ENCODE measurements at regions not wholly inside any gene's neighbourhood (a gene's known extent, or its start where the extent isn't known, plus 50 kb on each side); places are given as distances from the start of the nearest gene placed in this dataset.

DNA sequence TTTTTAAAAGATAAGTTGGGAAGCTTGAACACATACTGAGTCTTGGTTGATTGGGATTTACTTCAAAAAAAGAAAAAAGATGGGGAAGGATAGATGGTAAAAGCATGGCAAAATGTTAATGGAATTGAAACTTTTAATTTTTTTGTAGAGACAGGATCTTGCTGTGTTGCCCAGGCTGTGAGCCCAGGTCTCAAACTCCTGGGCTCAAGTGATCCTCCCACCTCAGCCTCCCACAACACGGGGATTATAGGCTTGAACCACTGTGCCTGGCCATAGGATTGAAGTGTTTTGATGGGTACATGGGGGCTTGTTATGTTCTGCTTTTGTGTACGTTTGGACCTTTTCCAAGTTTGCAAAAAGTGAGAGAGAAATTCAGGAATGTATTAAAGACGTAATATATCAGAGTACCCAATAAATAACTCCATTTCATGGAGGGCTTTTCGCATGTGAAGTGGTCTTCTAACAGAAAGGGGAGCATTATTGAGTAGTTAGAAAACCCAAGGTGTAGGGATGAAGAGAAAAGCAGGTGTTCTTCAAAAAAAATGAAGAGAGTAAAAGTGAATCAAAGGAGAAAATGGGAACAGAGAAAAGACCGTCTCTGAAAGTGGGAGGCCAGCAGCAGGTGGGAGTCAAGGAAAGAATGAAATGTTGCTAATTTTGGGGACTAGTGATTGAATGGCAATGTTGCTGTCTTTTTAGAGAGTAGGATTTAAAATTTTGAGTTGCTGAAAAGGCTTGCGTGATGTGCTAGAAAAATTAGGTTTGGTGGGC, 55.2 kb downstream of the GARRE1 start:
- H3K9me3 ChIP-seq, result no peaks in the 10 kb centered on the region
- peaks cover 8 to 9% of the 10 kb centered on the region in 2 donors for H3K4me1 ChIP-seq
- intact Hi-C loops (cut with DNase I), result no loop called here
- DNase-seq (no peak), ATAC-seq (no peak)
- H3K27me3 ChIP-seq, result no peaks in the 10 kb centered on the region
- H3K4me3 ChIP-seq, result no peak overlapping the region
- peak overlapping the region in 1 of 2 donors; percentile 30 for H3K27ac ChIP-seq
- TF ChIP-seq, protein P1, sequence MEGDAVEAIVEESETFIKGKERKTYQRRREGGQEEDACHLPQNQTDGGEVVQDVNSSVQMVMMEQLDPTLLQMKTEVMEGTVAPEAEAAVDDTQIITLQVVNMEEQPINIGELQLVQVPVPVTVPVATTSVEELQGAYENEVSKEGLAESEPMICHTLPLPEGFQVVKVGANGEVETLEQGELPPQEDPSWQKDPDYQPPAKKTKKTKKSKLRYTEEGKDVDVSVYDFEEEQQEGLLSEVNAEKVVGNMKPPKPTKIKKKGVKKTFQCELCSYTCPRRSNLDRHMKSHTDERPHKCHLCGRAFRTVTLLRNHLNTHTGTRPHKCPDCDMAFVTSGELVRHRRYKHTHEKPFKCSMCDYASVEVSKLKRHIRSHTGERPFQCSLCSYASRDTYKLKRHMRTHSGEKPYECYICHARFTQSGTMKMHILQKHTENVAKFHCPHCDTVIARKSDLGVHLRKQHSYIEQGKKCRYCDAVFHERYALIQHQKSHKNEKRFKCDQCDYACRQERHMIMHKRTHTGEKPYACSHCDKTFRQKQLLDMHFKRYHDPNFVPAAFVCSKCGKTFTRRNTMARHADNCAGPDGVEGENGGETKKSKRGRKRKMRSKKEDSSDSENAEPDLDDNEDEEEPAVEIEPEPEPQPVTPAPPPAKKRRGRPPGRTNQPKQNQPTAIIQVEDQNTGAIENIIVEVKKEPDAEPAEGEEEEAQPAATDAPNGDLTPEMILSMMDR (IDR thresholded peaks at IDR 0.05), result no peak
- peaks cover 0 to 4% of the 10 kb centered on the region in 2 donors for H3K36me3 ChIP-seq

GRCh38 chr19:34310494-34310981, 54.5 kb upstream of the GPI start:
- H3K4me3 ChIP-seq, result no peak overlapping the region

DNA sequence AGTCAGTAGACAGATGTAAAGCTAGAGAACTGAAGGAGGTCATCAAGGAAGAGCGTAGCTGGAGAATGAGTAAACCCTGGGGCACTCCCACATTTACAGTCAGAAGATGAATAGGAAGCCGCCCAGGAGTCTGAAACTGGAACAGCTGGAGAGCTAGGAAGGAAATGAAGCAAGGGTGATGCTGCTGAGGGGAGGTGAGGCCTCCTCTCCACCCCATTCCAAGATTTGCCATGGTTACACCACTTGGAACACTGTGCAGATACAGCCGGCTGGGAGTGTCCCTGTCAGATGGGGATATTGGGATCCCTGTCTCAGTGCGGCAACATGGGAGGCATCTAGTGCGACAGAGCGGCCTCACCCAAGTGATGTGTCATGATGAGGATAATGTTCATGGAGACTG, 51.8 kb upstream of the GPI start:
- Histone ChIP-seq H3K36me3 (no peaks in the 10 kb centered on the region), H3K4me3 (no peak overlapping the region), H3K9me3 (no peaks in the 10 kb centered on the region), H3K27me3 (no peaks in the 10 kb centered on the region), H3K27ac (peak overlapping the region in 1 of 2 donors; percentile 39), H3K4me1 (peaks cover 5 to 9% of the 10 kb centered on the region in 2 donors)
- intact Hi-C loops (cut with DNase I), result no loop called here
- TF ChIP-seq, protein P1 (IDR thresholded peaks at IDR 0.05), result no peak
- DNase-seq (no peak), ATAC-seq (peak; percentile 30)

More at GRCh38 chr19:34310494-34310981, 54.5 kb upstream of the GPI start:
- peak; percentile 26 for ATAC-seq
- no peaks in the 10 kb centered on the region for H3K9me3 ChIP-seq
- intact Hi-C loops (cut with DNase I), result no loop called here
- peak overlapping the region in 1 of 2 donors; percentile 30 for H3K27ac ChIP-seq
- TF ChIP-seq, protein P1 (IDR thresholded peaks at IDR 0.05), result no peak
- H3K4me1 ChIP-seq, result peaks cover 8 to 9% of the 10 kb centered on the region in 2 donors
- no peaks in the 10 kb centered on the region for H3K36me3 ChIP-seq
- no peaks in the 10 kb centered on the region for H3K27me3 ChIP-seq
- no peak for DNase-seq

GRCh38 chr19:34314437-34315313, 50.3 kb upstream of the GPI start:
- no peak overlapping the region for H3K27ac ChIP-seq
- ATAC-seq, result no peak
- H3K4me3 ChIP-seq, result no peak overlapping the region
- intact Hi-C loops (cut with DNase I), result no loop called here
- no peak for DNase-seq
- no peaks in the 10 kb centered on the region for H3K9me3 ChIP-seq
- no peaks in the 10 kb centered on the region for H3K27me3 ChIP-seq
- TF ChIP-seq, protein P1 (IDR thresholded peaks at IDR 0.05), result no peak
- H3K4me1 ChIP-seq, result peaks cover under 1 to 9% of the 10 kb centered on the region in 2 donors
- H3K36me3 ChIP-seq, result no peaks in the 10 kb centered on the region
